Anterior cingulate cortex (tissue), 58 donors: ENCODE measurements at regions not wholly inside any gene's neighbourhood (a gene's known extent, or its start where the extent isn't known, plus 50 kb on each side); places are given as distances from the start of the nearest gene placed in this dataset.
"Not testable (repeated sequence)": the region's sequence is repeated elsewhere in the genome, so short reads cannot be mapped to it uniquely, and the experiment has no call there.

ENCODE experiments used
- DNase-seq, 58 donors: peaks; one replicate each; lab custom pipeline; 2025; lab: John Stamatoyannopoulos, UW

DNA sequence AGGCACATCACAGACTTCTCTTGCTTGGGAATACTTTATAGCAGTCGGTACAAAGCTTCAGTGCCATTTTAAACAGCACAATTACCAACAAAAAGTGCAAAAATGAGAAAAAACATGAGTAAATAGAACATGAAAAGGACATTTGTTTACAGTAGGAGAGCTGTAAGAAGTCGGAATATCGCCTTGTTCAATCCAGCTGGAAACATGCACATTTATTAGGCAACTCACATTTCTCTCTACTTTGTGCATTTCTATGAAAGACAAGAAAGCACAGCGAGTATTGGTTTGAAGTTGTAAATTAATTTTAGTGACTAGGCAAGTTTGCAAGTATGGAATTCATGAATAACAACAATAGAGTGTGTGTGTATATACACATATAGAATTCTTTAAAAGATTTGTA is 484.7 kb downstream of the DACH1 start:
- no peak for DNase-seq

DNA sequence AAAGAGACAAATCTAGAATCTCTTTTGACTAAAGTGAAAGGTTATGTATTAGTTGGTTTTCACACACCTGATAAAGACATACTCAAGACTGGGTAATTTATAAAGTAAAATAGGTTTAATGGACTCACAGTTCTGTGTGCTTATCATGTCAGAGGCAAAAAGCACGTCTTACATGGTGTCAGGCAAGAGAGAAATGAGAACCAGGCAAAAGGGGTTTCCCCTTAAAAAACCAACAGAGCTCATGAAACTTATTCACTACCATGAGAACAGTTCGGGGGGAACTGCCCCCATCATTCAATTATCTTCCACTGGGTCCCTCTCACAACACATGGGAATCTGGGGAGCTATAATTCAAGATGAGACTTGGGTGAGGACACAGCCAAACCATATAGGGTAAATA is 486.8 kb downstream of the DACH1 start:
- DNase-seq = no peak

DNA sequence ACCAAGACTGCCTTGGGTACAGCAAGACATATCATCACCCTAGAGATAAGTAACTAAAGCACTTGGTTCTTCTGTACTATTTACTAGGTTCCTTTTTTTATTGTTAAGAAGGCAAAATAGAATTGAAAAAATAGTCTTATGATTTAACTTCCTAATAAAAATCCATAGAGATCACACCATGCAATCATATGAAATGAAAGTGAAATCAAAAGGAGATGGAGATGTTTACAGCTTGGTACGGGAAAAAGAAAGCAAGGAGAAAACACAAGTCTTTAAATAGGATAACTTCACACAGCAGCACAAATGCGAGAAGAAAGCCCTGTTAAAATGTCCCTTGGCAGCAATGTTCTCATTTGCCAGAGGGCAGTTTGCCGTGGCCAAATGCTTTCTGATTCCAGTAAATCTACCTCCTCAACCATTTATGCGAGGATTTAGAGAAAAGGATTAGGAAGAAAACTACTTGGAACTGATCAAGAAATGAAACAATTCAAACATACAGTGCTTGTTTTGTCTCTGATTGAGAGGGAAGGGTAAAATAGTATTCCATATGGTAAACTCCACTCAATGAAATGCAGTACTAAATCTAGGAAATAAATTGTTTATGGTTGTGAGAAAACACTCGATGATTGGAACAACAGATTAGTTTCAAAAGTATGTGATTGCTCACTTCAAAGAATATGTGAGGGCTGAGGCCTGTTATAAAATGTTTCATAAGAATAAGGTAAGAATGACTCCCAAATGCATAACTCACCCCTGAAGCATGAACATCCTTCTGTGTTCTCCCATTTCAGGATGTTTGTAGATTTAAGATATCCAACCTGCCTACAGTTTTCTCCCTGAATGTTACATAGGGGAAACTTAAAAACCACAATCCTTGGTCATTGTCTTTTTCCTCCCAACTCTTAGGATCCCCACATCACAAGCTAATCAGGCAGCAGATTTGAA is 487.8 kb downstream of the DACH1 start:
- no peak for DNase-seq

DNA sequence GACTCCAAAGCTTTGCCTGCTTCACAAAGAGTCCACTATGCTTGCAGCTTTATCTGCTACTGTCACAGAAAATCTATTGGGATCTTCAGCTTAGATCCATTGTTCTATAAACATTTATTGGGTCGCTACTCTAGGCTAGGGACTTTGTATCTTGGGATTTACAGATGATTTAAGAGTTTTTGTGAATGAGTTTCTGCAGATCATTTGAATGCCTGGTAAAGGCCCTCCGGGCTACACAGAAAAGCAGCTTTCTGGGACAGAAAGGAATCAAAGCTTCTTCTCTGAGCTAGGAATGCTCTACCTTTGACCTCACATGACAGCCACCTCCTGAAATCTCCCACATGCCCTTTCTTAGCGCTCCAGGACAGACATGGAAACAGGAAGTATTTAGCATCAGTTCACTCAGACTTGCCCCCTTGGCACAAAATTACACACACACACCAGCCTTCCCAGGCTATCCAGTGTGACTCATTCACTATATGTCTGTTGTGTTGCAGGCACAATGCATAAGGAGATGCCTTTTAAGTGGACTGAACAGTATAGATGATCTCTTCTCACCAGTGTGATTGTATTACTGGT is 492.4 kb downstream of the DACH1 start:
- DNase-seq = no peak

DNA sequence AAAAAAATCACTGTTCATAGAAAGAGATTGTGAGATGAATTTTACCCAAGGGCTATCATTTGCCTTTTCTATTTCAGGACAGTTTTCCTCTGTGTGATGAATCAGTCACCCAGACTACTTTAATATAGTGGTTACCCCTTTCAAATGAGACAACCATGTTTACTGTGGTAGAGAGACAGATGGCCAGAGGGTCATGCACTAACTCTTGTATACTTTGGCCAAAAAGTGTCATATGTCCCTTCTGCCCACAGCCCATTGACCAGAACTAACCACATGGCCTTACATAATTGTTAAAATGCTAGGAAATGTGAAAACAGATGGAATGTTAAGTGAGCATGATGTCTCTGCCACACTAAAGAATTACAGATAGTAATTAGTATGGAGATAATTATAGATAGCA is 498.7 kb downstream of the DACH1 start:
- no peak for DNase-seq

DNA sequence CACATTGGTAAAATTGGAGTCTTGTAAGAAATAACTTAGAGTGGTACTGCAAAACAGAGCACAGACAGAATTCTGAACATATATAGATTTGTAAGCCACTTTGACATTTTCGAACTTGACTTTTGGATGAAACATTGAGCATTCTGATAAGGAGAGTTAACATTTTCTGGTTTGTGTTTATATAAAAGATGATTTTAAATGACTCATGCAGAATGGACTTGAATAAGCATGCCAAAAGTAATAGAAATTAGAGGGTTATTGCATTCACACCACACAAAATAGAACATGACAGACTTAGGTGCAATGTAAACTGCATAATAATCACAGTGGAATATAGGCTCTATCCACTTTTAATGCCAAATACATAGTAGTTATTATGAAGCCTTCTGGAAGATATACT is 507.0 kb downstream of the DACH1 start:
- no peak for DNase-seq

DNA sequence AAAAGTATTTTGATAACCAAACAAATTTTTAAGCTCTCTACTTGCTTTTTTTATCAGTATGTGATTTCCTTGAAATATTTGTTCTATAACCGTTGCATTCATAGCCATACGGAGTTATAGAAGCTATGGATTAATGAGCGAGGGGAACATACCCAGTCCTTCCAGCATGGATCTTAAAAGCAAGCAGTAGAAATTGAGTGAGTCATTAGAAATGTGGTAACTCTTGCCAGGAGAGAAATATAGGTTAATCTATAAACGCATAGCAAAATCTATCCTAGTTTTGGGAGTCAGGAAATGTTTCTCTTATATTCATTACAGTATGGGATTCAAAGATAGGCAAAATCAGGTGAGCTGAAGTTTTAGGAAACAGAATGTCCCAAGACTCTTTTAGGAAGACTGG is 507.4 kb downstream of the DACH1 start:
- DNase-seq = no peak

DNA sequence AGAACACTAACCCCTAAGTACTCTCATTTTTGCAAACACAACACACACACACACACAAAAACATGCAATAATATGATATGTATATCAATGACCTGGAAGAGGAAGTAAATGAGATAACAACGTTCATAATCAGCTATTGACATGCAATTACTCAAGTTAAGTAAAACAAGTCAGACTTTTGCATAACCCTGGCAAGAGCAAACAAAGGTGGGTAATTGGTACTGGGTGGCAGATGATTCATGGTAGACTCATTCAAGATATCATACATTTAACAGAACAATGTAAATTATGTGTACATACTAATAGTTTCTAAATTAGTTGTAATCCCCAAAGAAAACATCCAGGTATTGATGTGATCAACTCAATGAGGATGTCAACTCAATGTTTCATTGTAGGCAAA is 508.8 kb downstream of the DACH1 start:
- DNase-seq = no peak

DNA sequence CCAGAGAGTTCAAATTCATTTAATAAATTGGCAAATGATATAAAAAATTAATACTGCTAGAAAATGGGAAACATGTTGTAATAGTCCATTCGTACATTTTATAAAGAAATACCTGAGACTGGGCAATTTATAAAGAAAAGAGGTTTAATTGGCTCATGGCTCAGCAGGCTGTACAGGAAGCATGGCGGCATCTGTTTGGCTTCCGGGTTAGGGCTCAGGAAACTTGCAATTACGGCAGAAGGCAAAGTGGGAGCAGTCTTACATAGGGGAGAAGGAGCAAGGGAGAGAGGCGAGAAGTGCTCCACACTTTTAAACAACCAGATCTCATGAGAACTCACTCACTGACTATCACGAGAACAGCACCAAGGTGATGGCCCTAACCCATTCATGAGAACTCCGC is 512.0 kb downstream of the DACH1 start:
- DNase-seq = no peak

DNA sequence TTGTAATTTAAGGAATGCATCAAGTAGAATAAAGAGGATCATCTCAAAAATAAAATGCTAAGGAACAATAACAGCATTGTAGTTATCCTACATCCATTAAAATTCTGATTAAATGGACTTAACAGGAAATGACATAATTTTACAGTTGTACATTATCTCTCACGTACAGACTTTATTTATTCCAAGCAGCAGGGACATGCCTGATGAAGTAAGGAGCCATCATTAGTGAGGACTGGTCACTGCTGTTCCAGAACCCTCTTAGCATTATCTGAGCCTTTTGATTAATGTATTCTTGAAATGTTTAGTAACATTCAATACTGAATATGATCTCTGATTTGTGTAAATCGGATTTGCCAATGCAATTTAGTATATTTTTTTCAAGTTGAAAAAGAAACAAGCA is 516.1 kb downstream of the DACH1 start:
- DNase-seq = no peak

DNA sequence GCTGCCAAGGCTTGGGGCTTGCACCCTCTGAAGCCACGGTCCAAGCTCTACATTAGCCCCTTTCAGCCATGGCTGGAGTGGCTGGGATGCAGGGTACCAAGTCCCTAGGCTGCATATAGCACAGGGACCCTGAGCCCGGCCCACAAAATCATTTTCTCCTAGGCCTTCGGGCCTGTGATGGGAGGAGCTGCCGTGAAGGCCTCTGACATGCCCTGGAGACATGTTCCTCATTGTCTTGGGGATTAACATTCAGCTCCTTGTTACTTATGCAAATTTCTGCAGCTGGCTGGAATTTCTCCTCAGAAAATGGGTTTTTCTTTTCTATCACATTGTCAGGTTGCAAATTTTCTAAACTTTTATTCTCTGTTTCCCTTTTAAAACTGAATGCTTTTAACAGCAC is 521.1 kb downstream of the DACH1 start:
- not testable (repeated sequence) for DNase-seq

DNA sequence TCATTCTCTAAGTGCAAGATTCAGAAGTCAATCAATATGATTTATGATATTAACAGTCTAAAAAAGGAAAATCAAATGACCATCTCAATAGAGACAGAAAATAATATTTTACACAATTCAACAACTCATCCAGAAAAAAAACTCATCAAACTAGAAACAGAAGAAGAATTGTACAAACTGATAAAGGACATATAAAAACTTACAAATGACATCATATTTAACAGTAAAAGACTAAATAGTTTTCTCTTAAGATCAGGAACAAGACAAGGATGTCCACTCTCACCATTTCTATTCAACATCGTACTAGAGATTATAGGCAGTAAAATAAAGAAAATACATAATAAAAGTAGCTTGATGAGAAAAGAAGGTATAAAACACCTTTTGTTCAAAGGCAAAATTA is 527.3 kb downstream of the DACH1 start:
- DNase-seq = no peak

DNA sequence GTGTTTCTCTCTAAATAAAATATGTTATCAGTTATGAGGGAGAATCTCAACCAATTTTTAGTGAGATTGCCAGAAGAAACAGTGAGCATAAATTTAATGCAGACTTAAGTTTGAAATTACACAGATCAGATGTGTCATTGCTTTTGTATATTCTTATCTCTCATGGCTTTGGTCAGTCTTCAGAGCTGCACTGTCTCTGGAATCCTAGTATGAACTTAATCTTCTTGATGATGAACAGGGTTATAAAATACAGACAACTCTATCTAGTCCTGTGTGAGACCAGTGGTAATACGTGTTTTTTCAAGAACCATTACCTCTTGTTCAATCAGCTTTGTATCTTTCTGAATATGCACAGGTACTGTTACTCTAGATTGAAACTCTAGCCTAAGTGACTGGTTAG is 528.0 kb downstream of the DACH1 start:
- DNase-seq = no peak

DNA sequence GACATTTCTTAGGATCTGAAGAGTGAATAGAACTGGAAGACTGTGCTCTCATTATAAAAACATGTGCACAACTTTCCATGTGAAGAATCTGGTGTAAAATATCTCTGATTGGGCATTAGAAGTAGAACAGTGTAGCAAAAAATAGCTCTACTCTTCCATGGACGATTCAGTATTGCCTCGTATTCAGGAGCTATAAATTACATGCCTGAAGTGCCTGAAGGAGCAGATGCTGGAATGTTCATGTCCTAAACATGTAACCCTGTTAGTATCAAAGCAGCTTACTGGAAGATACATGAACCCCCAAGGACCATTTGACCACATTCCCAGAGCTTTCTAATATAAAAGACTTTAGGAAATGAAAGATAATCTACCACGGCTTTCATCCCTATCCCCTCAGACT is 528.9 kb downstream of the DACH1 start:
- no peak for DNase-seq

DNA sequence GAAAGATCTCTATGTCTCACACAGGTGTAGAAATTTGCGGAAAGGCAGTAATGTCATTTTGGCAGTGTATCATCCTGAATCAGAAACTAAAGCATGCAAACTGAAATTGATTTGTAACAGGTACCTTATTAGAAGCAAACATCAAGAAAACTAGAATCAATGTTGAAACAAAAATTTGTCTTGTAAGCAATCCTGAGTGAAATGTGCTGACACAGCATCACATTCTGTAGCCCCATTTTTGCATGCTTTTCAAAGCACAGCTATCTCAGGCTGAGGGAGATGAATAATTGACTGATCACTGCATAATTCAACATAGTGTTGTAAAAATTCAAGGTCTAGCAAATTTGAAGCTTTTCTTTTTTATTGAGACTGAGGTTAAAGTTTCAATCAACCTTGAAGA is 539.7 kb downstream of the DACH1 start:
- DNase-seq = no peak

DNA sequence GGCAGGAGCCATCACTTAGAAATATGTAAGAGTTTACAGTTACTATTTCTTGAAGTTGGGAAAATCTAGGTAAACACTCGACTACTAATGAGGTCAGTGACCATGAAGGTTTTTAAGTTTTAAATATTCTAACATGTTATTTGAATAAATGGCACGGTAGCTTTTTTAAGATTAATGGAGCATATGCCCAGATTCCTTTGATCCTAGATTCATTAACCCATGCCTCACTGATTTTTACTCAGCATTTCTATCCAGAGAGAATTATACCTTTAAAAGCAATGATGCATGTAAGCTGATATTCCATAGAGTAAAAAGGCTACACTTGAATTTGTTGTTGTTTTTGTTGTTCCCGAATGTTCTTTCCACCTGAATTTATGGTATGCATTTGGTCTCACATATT is 541.4 kb downstream of the DACH1 start:
- DNase-seq = no peak

DNA sequence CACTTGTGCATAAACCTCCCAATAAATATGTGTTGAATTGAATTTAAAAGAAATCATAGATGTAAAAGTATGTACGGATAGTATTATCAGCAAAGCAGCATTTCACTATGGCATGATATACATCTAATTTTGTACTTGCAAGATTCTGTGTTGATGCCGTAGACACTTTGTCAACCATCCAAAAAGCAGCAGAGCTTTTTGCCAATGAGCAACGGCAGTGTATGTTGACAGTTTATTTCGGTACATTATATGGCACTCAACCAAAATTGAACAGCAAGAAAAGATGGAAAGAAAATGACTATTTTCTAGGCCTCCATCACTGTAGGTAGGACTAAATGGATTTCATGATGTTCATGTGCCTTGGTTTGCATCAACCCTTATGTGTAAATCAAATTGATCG is 543.7 kb downstream of the DACH1 start:
- peak in 2 of 58 donors; percentile 19 to 29 for DNase-seq

DNA sequence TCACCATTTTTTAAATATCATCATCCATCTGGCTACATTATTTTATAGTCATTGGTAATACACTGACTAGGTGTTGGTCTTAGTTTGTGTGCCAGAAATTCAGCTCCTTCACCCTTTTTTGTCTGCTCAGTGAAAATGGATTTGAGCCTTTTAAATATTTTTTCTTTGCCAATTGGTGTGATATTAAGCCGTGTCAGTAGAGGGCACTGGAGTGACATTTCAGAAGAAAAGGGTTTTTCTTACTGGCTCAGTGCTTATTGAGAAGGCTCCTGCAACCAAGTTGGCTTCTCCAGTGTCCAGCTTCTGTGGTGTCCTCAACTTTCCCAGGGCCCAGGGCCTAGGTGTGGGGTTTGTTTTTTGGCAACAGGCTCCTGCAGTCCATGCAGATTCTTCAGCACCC is 546.6 kb downstream of the DACH1 start:
- DNase-seq = no peak

DNA sequence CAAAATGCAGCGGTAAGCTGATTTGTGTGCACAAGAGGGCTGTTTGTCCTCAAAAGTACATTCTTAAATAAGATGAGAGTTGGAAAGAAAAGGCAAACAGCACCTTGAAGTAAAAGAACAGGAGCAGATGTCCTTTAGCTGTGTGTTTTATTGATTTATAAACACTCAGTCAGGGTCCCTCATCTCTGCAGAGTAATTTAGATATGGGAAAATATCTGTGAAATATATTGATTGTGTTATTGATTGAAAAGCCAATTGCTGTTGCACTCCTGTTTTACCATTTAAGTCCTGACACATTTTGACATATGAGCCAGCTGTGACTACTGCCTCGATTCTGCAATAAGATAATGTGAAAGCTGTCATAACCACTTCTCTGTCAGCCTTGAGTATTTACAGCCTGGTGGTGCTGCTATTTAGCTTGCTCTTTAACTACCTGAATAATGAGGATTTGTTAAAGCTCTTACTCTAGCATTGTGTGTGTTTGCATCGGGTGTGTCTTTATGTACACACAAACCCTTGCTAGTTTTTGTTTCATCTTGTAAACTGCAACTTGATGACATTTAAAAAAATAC is 550.1 kb downstream of the DACH1 start:
- DNase-seq = no peak

DNA sequence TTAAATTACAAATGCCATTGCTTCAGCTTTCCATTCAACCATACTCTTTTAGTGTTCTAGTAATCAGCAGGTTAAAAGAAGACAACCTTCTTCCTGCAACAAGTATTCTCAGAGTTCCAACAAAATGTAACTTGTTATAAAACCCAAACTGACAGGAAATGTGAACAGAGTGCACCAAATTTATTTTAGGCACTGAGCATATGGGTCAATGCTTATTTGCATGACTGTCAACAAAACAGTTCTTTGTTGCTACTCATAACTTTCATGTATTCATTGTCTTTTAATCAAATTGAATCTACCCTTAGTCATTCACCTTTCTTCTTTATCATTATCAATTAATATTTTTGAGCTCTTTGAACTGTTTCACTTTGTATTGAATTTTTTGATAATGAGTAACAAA is 554.1 kb downstream of the DACH1 start:
- no peak for DNase-seq

DNA sequence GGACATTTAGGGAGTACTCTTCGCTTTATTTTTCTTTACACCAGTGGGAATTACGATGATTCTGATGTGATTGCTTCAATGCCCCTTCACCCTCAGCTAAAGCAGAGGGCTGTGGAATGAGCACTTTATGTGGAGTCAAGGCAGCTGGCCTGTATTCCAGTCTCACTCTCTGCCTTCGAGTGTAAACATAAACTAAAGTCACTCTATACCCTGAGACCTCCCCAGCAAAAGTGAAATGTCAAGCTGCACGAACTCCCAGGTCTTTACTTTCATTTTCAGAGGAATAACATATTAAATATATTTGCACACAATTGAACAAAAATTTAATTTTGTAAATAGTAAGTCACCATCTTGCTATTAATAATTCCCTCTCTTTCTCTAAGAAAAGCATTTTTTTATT is 557.1 kb downstream of the DACH1 start:
- no peak for DNase-seq

DNA sequence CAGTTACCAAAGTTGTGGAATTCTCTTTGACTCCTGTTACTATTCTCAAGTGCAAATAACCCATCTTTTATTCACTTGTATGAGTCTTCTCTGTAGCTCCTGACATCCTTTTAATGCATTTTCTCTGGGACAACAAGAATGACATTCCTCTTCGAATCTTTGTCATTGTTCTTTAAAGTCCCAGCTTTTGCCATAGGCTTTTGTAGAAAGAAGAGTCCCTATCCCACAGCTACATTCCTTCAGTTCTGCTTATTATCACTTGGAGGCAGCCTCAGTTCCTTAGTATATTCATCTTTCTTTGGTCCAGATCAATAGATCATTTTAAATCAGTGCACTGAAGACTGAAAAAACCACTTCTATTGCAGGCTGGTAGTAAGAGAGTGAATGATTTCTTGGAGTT is 560.2 kb downstream of the DACH1 start:
- DNase-seq = no peak
